ENCODE measurements at regions not wholly inside any gene's neighbourhood (a gene's known extent, or its start where the extent isn't known, plus 50 kb on each side); places are given as distances from the start of the nearest gene placed in this dataset.

GRCh38 chr2:16303761-16304160 is 361.9 kb downstream of the CYRIA start (continued):
- TF ChIP-seq CHD7 (IDR thresholded peaks at IDR 0.05; ENCODE audit: insufficient replicate concordance, low read length), result no peak
- no peak for TF ChIP-seq CTBP2 (IDR thresholded peaks at IDR 0.05; ENCODE audit: borderline replicate concordance, insufficient read depth, insufficient read length, low read length)

All from H1 (cell line).